ENCODE measurements at regions not wholly inside any gene's neighbourhood (a gene's known extent, or its start where the extent isn't known, plus 50 kb on each side); places are given as distances from the start of the nearest gene placed in this dataset.
A peak's percentile ranks its signal among the peaks of the same experiment; 100 is the strongest.

GRCh38 chr11:43119275-43119970 is 192.4 kb upstream of the API5 start:
- TF ChIP-seq, protein P1, sequence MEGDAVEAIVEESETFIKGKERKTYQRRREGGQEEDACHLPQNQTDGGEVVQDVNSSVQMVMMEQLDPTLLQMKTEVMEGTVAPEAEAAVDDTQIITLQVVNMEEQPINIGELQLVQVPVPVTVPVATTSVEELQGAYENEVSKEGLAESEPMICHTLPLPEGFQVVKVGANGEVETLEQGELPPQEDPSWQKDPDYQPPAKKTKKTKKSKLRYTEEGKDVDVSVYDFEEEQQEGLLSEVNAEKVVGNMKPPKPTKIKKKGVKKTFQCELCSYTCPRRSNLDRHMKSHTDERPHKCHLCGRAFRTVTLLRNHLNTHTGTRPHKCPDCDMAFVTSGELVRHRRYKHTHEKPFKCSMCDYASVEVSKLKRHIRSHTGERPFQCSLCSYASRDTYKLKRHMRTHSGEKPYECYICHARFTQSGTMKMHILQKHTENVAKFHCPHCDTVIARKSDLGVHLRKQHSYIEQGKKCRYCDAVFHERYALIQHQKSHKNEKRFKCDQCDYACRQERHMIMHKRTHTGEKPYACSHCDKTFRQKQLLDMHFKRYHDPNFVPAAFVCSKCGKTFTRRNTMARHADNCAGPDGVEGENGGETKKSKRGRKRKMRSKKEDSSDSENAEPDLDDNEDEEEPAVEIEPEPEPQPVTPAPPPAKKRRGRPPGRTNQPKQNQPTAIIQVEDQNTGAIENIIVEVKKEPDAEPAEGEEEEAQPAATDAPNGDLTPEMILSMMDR (IDR thresholded peaks at IDR 0.05; ENCODE audit: borderline replicate concordance), result no peak
- H3K27ac ChIP-seq (replicated peaks), result no peak overlapping the region
- H3K36me3 ChIP-seq, result no peaks in the 10 kb centered on the region
- H3K4me1 ChIP-seq, result no peaks in the 10 kb centered on the region
- intact Hi-C loops (cut with micrococcal nuclease), result no loop called here
- no peaks in the 10 kb centered on the region for H3K9me3 ChIP-seq (replicated peaks)
- no peaks in the 10 kb centered on the region for H3K27me3 ChIP-seq (ENCODE audit: low read depth)
- H3K4me3 ChIP-seq, result no peak overlapping the region
- DNase-seq, result no peak

- H3K4me3 ChIP-seq, result no peak overlapping the region
- TF ChIP-seq, protein P1 (IDR thresholded peaks at IDR 0.05; ENCODE audit: borderline replicate concordance), result no peak
- peak overlapping the region; percentile 61 for H3K27ac ChIP-seq (replicated peaks)
- no peak for DNase-seq
- H3K4me1 ChIP-seq, result no peaks in the 10 kb centered on the region
- no peaks in the 10 kb centered on the region for H3K27me3 ChIP-seq (ENCODE audit: low read depth)
- H3K9me3 ChIP-seq (replicated peaks), result no peaks in the 10 kb centered on the region
- H3K36me3 ChIP-seq, result no peaks in the 10 kb centered on the region
- intact Hi-C loops (cut with micrococcal nuclease), result loop anchor here (10.0 kb wide), 1 partner anchor 348 kb away; no protein-coding TSS in a partner anchor
Measured at GRCh38 chr11:43122546-43122945, 189.2 kb upstream of the API5 start.

- no peaks in the 10 kb centered on the region for H3K36me3 ChIP-seq
- DNase-seq, result no peak
- intact Hi-C loops (cut with micrococcal nuclease), result loop anchor here (10.0 kb wide), 1 partner anchor 349 kb away; no protein-coding TSS in a partner anchor
- no peaks in the 10 kb centered on the region for H3K9me3 ChIP-seq (replicated peaks)
- H3K27ac ChIP-seq (replicated peaks), result peak overlapping the region; percentile 38
- no peak overlapping the region for H3K4me3 ChIP-seq
- TF ChIP-seq, protein P1 (IDR thresholded peaks at IDR 0.05; ENCODE audit: borderline replicate concordance), result no peak
- H3K27me3 ChIP-seq (ENCODE audit: low read depth), result no peaks in the 10 kb centered on the region
- no peaks in the 10 kb centered on the region for H3K4me1 ChIP-seq
Measured at GRCh38 chr11:43123443-43123842, 188.4 kb upstream of the API5 start.

GRCh38 chr11:43124272-43124935 is 187.4 kb upstream of the API5 start:
- H3K27ac ChIP-seq (replicated peaks), result peak overlapping the region; percentile 38
- no peak for DNase-seq
- TF ChIP-seq, protein P1 (IDR thresholded peaks at IDR 0.05; ENCODE audit: borderline replicate concordance), result no peak
- H3K36me3 ChIP-seq, result no peaks in the 10 kb centered on the region
- intact Hi-C loops (cut with micrococcal nuclease), result loop anchor here (10.0 kb wide), 1 partner anchor 350 kb away; no protein-coding TSS in a partner anchor
- H3K27me3 ChIP-seq (ENCODE audit: low read depth), result no peaks in the 10 kb centered on the region
- no peaks in the 10 kb centered on the region for H3K4me1 ChIP-seq
- H3K4me3 ChIP-seq, result no peak overlapping the region
- no peaks in the 10 kb centered on the region for H3K9me3 ChIP-seq (replicated peaks)

- no peak overlapping the region for H3K27ac ChIP-seq (replicated peaks)
- no peaks in the 10 kb centered on the region for H3K27me3 ChIP-seq (ENCODE audit: low read depth)
- no peak for DNase-seq
- H3K4me3 ChIP-seq, result no peak overlapping the region
- no peaks in the 10 kb centered on the region for H3K4me1 ChIP-seq
- no peaks in the 10 kb centered on the region for H3K36me3 ChIP-seq
- TF ChIP-seq, protein P1 (IDR thresholded peaks at IDR 0.05; ENCODE audit: borderline replicate concordance), result no peak
- intact Hi-C loops (cut with micrococcal nuclease), result loop anchor here (10.0 kb wide), 1 partner anchor 355 kb away; no protein-coding TSS in a partner anchor
- H3K9me3 ChIP-seq (replicated peaks), result no peaks in the 10 kb centered on the region
Measured at GRCh38 chr11:43129329-43129728, 182.5 kb upstream of the API5 start.
